ENCODE measurements at regions not wholly inside any gene's neighbourhood (a gene's known extent, or its start where the extent isn't known, plus 50 kb on each side); places are given as distances from the start of the nearest gene placed in this dataset.
"Not testable (repeated sequence)": the region's sequence is repeated elsewhere in the genome, so short reads cannot be mapped to it uniquely, and the experiment has no call there.

- no peak for TF ChIP-seq CTCF (IDR thresholded peaks at IDR 0.05; ENCODE audit: borderline replicate concordance, insufficient read depth, low read depth, low read length)
- no peak overlapping the region for H3K4me3 ChIP-seq (ENCODE audit: low read depth, low read length)
These were observed 198.9 kb upstream of the CBLB start for GRCh38 chr3:106067711-106068110.

GRCh38 chr3:106068381-106068780 lies 199.6 kb upstream of the CBLB start:
- no peak for TF ChIP-seq CTCF (IDR thresholded peaks at IDR 0.05; ENCODE audit: borderline replicate concordance, insufficient read depth, low read depth, low read length)
- no peak overlapping the region for H3K4me3 ChIP-seq (ENCODE audit: low read depth, low read length)

GRCh38 chr3:106068795-106069194 lies 200.0 kb upstream of the CBLB start:
- TF ChIP-seq CTCF (IDR thresholded peaks at IDR 0.05; ENCODE audit: borderline replicate concordance, insufficient read depth, low read depth, low read length): no peak
- H3K4me3 ChIP-seq (ENCODE audit: low read depth, low read length): no peak overlapping the region

GRCh38 chr3:106070187-106070586 lies 201.4 kb upstream of the CBLB start:
- no peak overlapping the region for H3K4me3 ChIP-seq (ENCODE audit: low read depth, low read length)
- no peak for TF ChIP-seq CTCF (IDR thresholded peaks at IDR 0.05; ENCODE audit: borderline replicate concordance, insufficient read depth, low read depth, low read length)

GRCh38 chr3:106071306-106071705 lies 202.5 kb upstream of the CBLB start:
- TF ChIP-seq CTCF (IDR thresholded peaks at IDR 0.05; ENCODE audit: borderline replicate concordance, insufficient read depth, low read depth, low read length): no peak
- no peak overlapping the region for H3K4me3 ChIP-seq (ENCODE audit: low read depth, low read length)

GRCh38 chr3:106072596-106072995 lies 203.8 kb upstream of the CBLB start:
- not testable (repeated sequence) for H3K4me3 ChIP-seq (ENCODE audit: low read depth, low read length)

- H3K4me3 ChIP-seq (ENCODE audit: low read depth, low read length): not testable (repeated sequence)
These were observed 205.0 kb upstream of the CBLB start for GRCh38 chr3:106073806-106074205.

GRCh38 chr3:106075731-106076130 lies 206.9 kb upstream of the CBLB start:
- H3K4me3 ChIP-seq (ENCODE audit: low read depth, low read length): not testable (repeated sequence)

- no peak for TF ChIP-seq CTCF (IDR thresholded peaks at IDR 0.05; ENCODE audit: borderline replicate concordance, insufficient read depth, low read depth, low read length)
- no peak overlapping the region for H3K4me3 ChIP-seq (ENCODE audit: low read depth, low read length)
These were observed 209.8 kb upstream of the CBLB start for GRCh38 chr3:106078635-106079034.
